HG02870 (cell line): ENCODE measurements at regions not wholly inside any gene's neighbourhood (a gene's known extent, or its start where the extent isn't known, plus 50 kb on each side); places are given as distances from the start of the nearest gene placed in this dataset.
"Not testable (repeated sequence)": the region's sequence is repeated elsewhere in the genome, so short reads cannot be mapped to it uniquely, and the experiment has no call there.

Experiments used
- ATAC-seq: cut with Tn5 transposase; IDR thresholded peaks from one replicate; pipeline ENCODE4 v1.9.1; 2021; ENCODE audit warnings: mild to moderate bottlenecking, moderate library complexity; ENCODE audit not compliant: unreplicated experiment

DNA sequence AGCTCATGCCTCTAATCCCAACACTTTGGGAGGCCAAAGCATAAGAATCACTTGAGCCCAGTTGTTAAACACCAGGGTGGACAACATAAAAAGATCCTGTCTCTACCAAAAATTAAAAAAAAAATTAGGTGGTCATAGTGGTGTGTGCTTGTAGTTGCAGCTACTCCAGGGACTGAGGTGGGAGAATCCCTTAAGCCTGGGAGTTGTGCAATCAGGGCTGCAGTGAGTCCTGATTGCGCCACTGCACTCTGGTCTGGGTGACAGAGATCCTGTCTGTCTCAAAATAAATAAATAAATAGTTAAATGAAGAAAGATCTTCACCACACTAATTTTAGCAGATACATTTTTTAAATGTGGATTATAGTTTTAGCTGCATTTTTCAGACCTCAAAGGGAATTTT is 433.2 kb downstream of the MAT2B start:
- no peak for ATAC-seq

- no peak for ATAC-seq
Measured at GRCh38 chr5:163941079-163941478, 435.7 kb downstream of the MAT2B start.

DNA sequence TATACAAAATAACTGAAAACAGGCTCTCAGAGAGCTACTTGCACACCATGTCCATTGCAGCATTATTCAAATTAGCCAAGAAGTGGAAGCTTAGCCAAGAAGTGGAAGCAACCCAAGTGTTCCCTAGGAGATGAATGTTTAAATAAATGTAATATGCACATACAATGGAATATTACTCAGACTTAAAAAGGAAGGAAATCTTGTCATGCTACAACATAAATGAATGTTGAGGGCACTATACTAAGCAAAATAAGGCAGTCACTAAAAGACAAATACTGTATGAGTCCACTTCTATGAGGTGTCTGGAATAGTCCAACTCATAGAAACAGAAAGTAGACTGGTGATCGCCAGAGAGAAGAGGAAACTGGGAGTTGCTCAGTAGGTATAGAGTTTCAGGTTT is 438.1 kb downstream of the MAT2B start:
- no peak for ATAC-seq

DNA sequence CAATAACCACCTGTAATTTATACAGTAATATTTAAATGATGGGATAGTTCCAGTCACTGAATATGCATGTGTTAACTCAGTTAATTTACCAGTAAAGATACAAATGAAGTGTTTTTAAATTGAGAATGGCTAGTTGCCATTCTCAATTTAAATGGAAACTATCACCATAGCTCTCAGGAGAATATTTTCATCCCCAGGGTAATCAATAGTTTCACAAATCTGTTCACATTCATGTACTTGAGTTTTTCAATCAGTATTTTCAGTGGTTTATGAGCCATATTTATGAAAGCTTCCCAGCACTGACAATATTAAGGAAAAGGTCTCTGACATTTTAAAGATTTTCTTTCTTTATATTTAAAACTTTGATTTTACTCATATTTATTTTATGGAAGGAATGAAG is 439.3 kb downstream of the MAT2B start:
- no peak for ATAC-seq

- no peak for ATAC-seq
Measured at GRCh38 chr5:163947848-163948666, 442.6 kb downstream of the MAT2B start.

DNA sequence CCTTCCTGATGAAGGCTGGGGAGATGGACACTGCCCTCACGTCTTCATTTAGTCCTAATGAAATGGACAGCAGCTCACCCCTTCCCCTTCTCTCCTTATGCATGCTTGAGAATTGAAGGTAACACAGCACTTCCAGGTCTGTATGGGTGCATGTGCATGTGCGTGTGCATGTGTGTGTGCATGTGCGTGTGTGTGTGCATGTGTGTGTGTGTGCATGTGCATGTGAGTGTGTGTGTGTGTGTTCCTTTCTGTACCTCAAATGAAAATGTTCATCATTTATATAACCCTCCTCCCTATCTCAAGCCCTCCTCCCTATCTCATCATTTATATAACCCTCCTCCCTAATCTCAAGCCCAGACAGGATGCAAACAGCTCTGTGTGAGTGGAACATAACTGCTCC is 444.8 kb downstream of the MAT2B start:
- no peak for ATAC-seq

GRCh38 chr5:163951069-163951468 is 445.6 kb downstream of the MAT2B start:
- ATAC-seq: no peak

DNA sequence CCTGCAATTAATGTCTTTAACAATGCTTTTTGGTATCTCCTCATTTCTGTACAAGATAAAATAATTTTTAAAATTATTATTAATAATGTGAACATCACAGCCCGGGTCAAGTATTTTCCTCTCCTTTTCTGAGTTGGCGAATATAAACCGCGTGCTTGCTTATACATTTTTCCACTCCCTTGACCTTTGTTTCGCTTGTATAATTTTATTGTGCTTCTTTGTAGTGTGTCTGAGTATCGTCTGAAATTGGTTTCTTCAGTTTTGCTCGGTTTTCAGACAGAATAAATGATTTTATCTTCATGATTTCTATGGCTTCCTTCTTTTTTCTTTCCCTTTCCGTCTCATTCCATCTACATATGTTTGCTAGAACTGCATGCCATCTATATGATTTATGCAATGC is 448.5 kb downstream of the MAT2B start:
- no peak for ATAC-seq

- not testable (repeated sequence) for ATAC-seq
Measured at GRCh38 chr5:163961230-163961629, 455.8 kb downstream of the MAT2B start.

- ATAC-seq: no peak
Measured at GRCh38 chr5:163963881-163964280, 458.5 kb downstream of the MAT2B start.

DNA sequence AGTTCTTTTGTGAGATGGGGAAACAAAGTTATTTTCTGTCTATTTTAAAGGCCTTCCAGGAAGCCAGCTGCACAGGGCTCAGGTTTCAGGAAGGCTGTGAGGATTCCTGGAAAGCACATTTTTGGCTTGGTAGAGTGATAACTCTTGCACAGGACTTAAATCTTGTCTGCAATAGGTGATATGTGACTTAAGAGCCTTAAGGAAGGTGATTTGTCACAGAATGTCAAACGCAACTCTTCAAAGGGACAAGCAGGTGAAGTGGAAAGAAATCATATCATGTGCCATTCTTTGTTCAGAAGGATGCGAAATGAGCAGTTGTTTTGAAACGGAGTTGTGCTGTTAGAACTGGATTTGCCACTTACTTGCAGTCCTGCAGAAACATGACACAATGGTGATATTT is 459.3 kb downstream of the MAT2B start:
- ATAC-seq: no peak

GRCh38 chr5:163967268-163967667 is 461.8 kb downstream of the MAT2B start:
- no peak for ATAC-seq

GRCh38 chr5:163968651-163969050 is 463.2 kb downstream of the MAT2B start:
- ATAC-seq: no peak

DNA sequence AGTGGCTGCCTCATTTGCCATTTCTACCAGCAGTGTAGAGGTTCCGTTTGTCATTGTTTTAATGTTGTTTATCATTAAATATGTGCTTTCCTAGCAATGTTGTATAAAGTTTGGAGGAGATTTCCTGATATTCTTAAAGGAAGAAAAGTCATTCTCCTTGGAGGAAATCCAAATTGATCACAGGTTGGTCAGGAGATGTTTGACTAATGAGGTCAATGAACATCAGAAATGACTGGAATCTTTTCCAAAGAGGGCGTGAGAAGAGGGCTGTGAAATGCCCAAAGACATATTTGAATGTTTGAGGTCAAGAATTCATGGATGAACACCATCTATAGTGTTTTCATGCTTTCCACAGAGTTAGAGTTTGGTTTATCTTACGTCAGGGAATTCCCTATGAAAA is 471.3 kb downstream of the MAT2B start:
- no peak for ATAC-seq

DNA sequence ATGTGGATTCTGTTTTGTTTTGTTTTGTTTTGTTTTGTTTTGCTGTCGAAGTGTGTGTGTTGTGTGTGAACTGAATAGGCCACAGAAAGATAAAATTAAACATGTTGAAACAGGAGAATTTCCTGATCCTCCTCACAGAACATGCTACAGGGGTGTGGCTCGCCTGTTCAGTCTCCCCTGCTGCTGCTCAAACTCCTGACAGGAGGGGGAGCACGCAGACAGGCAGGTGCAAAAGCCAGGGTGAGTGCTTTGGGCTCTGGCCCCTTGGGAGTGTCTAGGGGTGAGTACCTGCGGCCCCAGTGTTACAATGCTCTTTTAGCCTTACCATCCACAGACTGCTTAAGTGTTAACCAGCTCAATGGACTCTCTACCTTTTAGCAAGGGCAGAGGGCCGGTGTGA is 473.5 kb downstream of the MAT2B start:
- peak; percentile 68 for ATAC-seq

DNA sequence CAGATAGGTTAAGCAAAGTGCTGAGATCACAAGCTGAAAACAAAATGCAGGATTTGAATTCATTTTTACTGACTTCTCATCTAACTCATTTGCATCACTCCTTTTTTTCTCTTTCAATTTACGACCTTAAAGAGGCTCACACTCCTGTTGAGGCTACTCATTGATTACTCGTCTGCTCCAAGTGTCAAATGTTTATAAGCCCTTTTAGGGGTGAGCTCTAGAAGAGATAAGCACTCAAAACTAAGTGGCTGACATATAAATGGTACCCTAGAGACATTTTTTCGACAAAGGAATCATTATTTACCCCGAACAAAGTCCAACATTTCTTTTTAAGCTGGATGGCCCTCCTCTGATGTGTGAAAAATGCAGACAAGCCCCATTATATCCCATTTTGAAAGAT is 483.1 kb downstream of the MAT2B start:
- ATAC-seq: no peak

DNA sequence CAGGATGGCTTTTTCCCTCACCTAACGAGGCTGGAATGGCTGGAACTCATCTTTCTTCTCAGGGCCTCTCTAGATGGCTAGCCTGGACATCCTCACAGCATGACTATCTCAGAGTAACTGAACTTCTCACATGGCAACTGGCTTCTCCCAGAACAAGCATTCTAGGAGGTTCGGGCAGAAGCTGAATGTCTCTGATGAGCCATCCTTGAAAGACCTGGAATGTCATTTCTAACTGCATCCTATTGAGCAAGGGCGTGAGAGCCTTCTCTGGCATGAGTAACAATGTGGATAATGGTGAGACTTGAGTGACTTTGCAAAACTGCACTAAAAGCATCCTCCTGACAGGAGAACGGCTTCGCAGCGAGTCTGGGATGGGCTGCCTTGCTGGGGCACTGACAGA is 487.7 kb downstream of the MAT2B start:
- no peak for ATAC-seq

DNA sequence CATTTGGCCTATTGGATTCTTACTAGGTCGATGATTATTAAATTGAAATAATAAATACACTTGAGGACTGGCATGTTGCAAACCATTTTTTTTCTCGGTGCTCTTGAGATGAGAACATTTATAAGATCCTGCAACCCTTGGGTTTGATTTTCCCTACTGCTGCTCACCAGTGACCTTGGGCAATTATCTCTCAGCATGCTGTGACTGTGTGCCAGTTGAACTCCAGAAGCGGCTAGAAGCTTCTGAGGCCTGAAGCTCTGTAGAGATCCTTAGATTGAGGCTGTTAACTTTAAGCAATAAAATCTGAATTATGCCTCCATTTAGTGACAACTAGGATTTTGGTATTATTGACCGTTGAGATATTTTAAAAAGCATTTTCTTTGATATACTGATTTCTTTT is 489.8 kb downstream of the MAT2B start:
- no peak for ATAC-seq

GRCh38 chr5:163997965-163998364 is 492.5 kb downstream of the MAT2B start:
- ATAC-seq: no peak

DNA sequence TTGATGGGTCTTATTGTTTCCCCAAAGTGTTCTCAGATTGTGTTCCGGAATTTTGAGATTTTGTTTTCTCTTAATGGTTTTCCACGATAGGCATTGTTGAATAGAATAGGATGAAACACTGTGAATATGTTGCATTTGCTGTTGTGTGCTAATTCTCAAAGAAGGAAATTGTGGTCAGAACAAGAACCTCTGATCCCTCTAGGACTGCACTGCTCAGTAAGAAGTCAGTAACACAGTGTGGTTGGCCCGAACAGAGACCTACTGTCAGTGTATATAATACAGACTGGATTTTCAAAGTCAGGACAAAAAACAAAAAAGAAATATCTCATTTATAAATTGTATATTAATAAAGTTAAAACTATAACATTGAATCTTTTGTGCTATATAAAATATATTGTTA is 494.8 kb downstream of the MAT2B start:
- ATAC-seq: no peak

- no peak for ATAC-seq
Measured at GRCh38 chr5:164000819-164001218, 495.4 kb downstream of the MAT2B start.

DNA sequence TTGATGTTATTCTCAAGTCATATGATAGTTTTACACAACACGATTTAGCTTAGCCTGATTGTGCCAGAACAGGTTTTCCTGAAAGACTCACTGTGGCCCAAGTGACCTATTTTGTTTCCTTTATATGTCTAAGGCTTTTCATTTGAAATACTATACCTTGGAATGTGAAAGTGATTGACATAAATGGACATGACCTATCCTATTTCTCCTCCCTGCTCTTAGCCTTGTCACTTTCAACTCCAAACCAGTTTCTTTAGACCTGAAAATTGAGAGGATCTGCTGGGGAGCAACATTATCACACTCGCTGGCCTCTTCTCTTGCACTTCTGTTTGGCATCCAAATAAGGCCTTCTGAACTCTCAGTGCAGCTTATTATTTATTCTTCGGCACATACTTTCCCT is 496.8 kb downstream of the MAT2B start:
- no peak for ATAC-seq

GRCh38 chr5:164002628-164003027 is 497.2 kb downstream of the MAT2B start:
- ATAC-seq: no peak
